Renal cortical epithelial cell (primary cell): ENCODE measurements at regions not wholly inside any gene's neighbourhood (a gene's known extent, or its start where the extent isn't known, plus 50 kb on each side); places are given as distances from the start of the nearest gene placed in this dataset.
"Not testable (repeated sequence)": the region's sequence is repeated elsewhere in the genome, so short reads cannot be mapped to it uniquely, and the experiment has no call there.

Source experiments
- DNase-seq: peaks from one replicate; pipeline ENCODE4 v3.0.0-alpha.2; 2011; ENCODE audit warnings: low read depth

GRCh38 chr18:56316727-56317126 lies 321.7 kb downstream of the TXNL1 start:
- no peak for DNase-seq

- DNase-seq: no peak
Observed at GRCh38 chr18:56315363-56315762, 323.0 kb downstream of the TXNL1 start.

- no peak for DNase-seq
Observed at GRCh38 chr18:56314396-56314795, 324.0 kb downstream of the TXNL1 start.

GRCh38 chr18:56312551-56313335 lies 325.6 kb downstream of the TXNL1 start:
- no peak for DNase-seq

GRCh38 chr18:56309104-56309503 lies 329.3 kb downstream of the TXNL1 start:
- DNase-seq: no peak

GRCh38 chr18:56307354-56308170 lies 330.8 kb downstream of the TXNL1 start:
- no peak for DNase-seq

GRCh38 chr18:56306797-56307196 lies 331.6 kb downstream of the TXNL1 start:
- no peak for DNase-seq

GRCh38 chr18:56305583-56305982 lies 332.8 kb downstream of the TXNL1 start:
- DNase-seq: no peak

- no peak for DNase-seq
Observed at GRCh38 chr18:56302156-56302555, 336.2 kb downstream of the TXNL1 start.

GRCh38 chr18:56299740-56300139 lies 338.7 kb downstream of the TXNL1 start:
- DNase-seq: no peak

- DNase-seq: peak; percentile 5
Observed at GRCh38 chr18:56298935-56299334, 339.5 kb downstream of the TXNL1 start.

GRCh38 chr18:56296381-56296780 lies 342.0 kb downstream of the TXNL1 start:
- DNase-seq: no peak

GRCh38 chr18:56294484-56295183 lies 343.8 kb downstream of the TXNL1 start:
- no peak for DNase-seq

- no peak for DNase-seq
Observed at GRCh38 chr18:56291294-56291693, 347.1 kb downstream of the TXNL1 start.

GRCh38 chr18:56289381-56289780 lies 349.0 kb downstream of the TXNL1 start:
- DNase-seq: no peak

GRCh38 chr18:56286775-56287325 lies 351.5 kb downstream of the TXNL1 start:
- no peak for DNase-seq

GRCh38 chr18:56285387-56286065 lies 352.9 kb downstream of the TXNL1 start:
- no peak for DNase-seq

GRCh38 chr18:56284319-56284718 lies 354.1 kb downstream of the TXNL1 start:
- no peak for DNase-seq

- no peak for DNase-seq
Observed at GRCh38 chr18:56283316-56283715, 355.1 kb downstream of the TXNL1 start.

GRCh38 chr18:56282234-56283104 lies 355.9 kb downstream of the TXNL1 start:
- no peak for DNase-seq

GRCh38 chr18:56279816-56280215 lies 358.6 kb downstream of the TXNL1 start:
- DNase-seq: not testable (repeated sequence)
